ENCODE measurements at regions not wholly inside any gene's neighbourhood (a gene's known extent, or its start where the extent isn't known, plus 50 kb on each side); places are given as distances from the start of the nearest gene placed in this dataset.

DNA sequence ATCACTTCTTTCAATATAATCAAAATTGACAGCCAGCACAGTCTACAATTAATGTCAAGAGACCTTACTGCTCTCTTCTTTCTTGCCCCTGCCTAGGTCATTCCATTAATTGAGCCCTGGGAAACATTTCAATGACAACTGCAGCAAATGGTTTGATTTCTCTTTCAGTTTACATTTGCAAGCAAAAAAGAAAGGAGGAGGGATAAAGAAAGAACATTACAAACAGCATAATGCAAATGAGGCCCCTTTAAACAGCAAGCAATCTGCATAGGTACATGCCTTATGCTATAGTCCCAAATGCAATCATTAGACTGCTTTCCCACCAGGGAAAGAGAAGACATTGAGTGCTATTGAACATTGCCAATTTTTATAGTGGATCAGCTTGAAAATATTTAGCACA is 655.0 kb upstream of the CDH2 start:
- Histone ChIP-seq H3K27me3 (replicated peaks in 1 of 2; ENCODE audit: control insufficient read depth in 2 of 2, insufficient read depth in 2 of 2, low read length in 1 of 2) (no peaks in the 10 kb centered on the region), H3K4me2 (ENCODE audit: control insufficient read depth, insufficient read depth) (no peak overlapping the region), H4K20me1 (ENCODE audit: control insufficient read depth, insufficient read depth) (no peaks in the 10 kb centered on the region), H3K9ac (ENCODE audit: control insufficient read depth, insufficient read depth, low read length) (no peak overlapping the region), H3K36me3 (ENCODE audit: control insufficient read depth in 2 of 2, insufficient read depth in 2 of 2, low read length in 1 of 2) (no peaks in the 10 kb centered on the region), H3K4me1 (ENCODE audit: control insufficient read depth, insufficient read depth, low read length) (no peaks in the 10 kb centered on the region), H2AFZ (ENCODE audit: control insufficient read depth, low read depth, low read length) (no peak overlapping the region), H3K9me3 (replicated peaks; ENCODE audit: control insufficient read depth, insufficient read depth, low read length) (no peaks in the 10 kb centered on the region), H3K4me3 (no peak overlapping the region), H3K27ac (ENCODE audit: control insufficient read depth, insufficient read depth) (no peak overlapping the region), H3K79me2 (ENCODE audit: control insufficient read depth, insufficient read depth, low read length) (no peaks in the 10 kb centered on the region)
- intact Hi-C loops (cut with micrococcal nuclease; ENCODE audit: unreplicated experiment), result no loop called here
- POLR2A ChIA-PET, result no interaction called here
- no TSS peak for BruUV-seq (replicated peaks)
- DNase-seq (ENCODE audit: low read depth, low spot score) (no peak), ATAC-seq (no peak), FAIRE-seq (no peak)
- SMC1A ChIA-PET (ENCODE audit: uncharacterized antibody, unreplicated experiment), result no interaction called here
- TF ChIP-seq HDAC6 (IDR thresholded peaks at IDR 0.05; ENCODE audit: unreplicated experiment) (no peak), USF1 (IDR thresholded peaks at IDR 0.05; ENCODE audit: borderline replicate concordance, extremely low read length, insufficient read depth, low read depth, low read length) (no peak), STAT3 (IDR thresholded peaks at IDR 0.05; ENCODE audit: low read depth, low read length) (no peak), WRNIP1 (IDR thresholded peaks at IDR 0.05; ENCODE audit: borderline replicate concordance, low read depth, low read length) (no peak), TCF3 (IDR thresholded peaks at IDR 0.05; ENCODE audit: borderline replicate concordance, insufficient read depth, low read depth, low read length) (no peak), RCOR1 (conservative IDR thresholded peaks at IDR 0.05; ENCODE audit: low read depth, low read length) (no peak), KAT2A (conservative IDR thresholded peaks at IDR 0.05; ENCODE audit: control insufficient read depth, low read depth, low read length) (no peak), EZH2 (IDR thresholded peaks at IDR 0.05; ENCODE audit: borderline replicate concordance, control insufficient read depth, low read depth, low read length) (no peak), RFX5 (IDR thresholded peaks at IDR 0.05; ENCODE audit: low read depth, low read length) (no peak), JUNB (IDR thresholded peaks at IDR 0.05) (no peak), MLLT1 (IDR thresholded peaks at IDR 0.05) (no peak), CREM (IDR thresholded peaks at IDR 0.05; ENCODE audit: low read depth) (no peak), CREB1 (IDR thresholded peaks at IDR 0.05; ENCODE audit: low read depth) (no peak)
- TF ChIP-seq, protein P1, sequence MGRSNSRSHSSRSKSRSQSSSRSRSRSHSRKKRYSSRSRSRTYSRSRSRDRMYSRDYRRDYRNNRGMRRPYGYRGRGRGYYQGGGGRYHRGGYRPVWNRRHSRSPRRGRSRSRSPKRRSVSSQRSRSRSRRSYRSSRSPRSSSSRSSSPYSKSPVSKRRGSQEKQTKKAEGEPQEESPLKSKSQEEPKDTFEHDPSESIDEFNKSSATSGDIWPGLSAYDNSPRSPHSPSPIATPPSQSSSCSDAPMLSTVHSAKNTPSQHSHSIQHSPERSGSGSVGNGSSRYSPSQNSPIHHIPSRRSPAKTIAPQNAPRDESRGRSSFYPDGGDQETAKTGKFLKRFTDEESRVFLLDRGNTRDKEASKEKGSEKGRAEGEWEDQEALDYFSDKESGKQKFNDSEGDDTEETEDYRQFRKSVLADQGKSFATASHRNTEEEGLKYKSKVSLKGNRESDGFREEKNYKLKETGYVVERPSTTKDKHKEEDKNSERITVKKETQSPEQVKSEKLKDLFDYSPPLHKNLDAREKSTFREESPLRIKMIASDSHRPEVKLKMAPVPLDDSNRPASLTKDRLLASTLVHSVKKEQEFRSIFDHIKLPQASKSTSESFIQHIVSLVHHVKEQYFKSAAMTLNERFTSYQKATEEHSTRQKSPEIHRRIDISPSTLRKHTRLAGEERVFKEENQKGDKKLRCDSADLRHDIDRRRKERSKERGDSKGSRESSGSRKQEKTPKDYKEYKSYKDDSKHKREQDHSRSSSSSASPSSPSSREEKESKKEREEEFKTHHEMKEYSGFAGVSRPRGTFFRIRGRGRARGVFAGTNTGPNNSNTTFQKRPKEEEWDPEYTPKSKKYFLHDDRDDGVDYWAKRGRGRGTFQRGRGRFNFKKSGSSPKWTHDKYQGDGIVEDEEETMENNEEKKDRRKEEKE (IDR thresholded peaks at IDR 0.05), result no peak
- TF ChIP-seq, protein P2, sequence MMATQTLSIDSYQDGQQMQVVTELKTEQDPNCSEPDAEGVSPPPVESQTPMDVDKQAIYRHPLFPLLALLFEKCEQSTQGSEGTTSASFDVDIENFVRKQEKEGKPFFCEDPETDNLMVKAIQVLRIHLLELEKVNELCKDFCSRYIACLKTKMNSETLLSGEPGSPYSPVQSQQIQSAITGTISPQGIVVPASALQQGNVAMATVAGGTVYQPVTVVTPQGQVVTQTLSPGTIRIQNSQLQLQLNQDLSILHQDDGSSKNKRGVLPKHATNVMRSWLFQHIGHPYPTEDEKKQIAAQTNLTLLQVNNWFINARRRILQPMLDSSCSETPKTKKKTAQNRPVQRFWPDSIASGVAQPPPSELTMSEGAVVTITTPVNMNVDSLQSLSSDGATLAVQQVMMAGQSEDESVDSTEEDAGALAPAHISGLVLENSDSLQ (IDR thresholded peaks at IDR 0.05), result no peak
- RAD21 ChIA-PET (ENCODE audit: unreplicated experiment), result no interaction called here
- CTCF ChIA-PET, result no interaction called here
- in situ Hi-C loops (cut with MboI), result no loop called here
